Panc1 (cell line): ENCODE measurements at regions not wholly inside any gene's neighbourhood (a gene's known extent, or its start where the extent isn't known, plus 50 kb on each side); places are given as distances from the start of the nearest gene placed in this dataset.

Experiments used
- ATAC-seq: fragments of 200-7000 bp; cut with Tn5 transposase; 2 replicates; pipeline ENCODE4 v1.9.1; 2020; ENCODE audit warnings: mild to moderate bottlenecking, moderate library complexity
- BruUV-seq: library from RNA; stranded (reverse); fragments of 400-500 nt; replicated peaks from 2 replicates; lab custom pipeline; 2021; lab: Mats Ljungman, UMichigan
- CTCF ChIA-PET: fragments of 300-600 bp; sonication (Branson Sonifier 250); formaldehyde crosslinking; loops from one replicate; lab custom pipeline; 2022; ENCODE audit warnings: antibody characterized with exemption; lab: Charles Lee
- POLR2A ChIA-PET: fragments of 300-600 bp; sonication (Branson Sonifier 250); formaldehyde crosslinking; loops from one replicate; lab custom pipeline; 2022; ENCODE audit warnings: antibody characterized with exemption; lab: Charles Lee
- DNase-seq: peaks from one replicate; pipeline ENCODE4 v3.0.0-alpha.2; 2010; ENCODE audit warnings: low read depth, low spot score
- H3K27ac ChIP-seq: 2 replicates; pipeline ENCODE4 v1.5.1; 2011; ENCODE audit warnings: mild to moderate bottlenecking, low read length, inconsistent platforms
- H3K27me3 ChIP-seq: fragments of 200-500 bp; sonication (Bioruptor generic); 2 replicates; pipeline ENCODE4 v1.6.0; 2014; ENCODE audit warnings: low read length, inconsistent platforms; ENCODE audit not compliant: control insufficient read depth, insufficient read depth
- H3K36me3 ChIP-seq: fragments of 200-500 bp; sonication (Bioruptor generic); 2 replicates; pipeline ENCODE4 v1.5.1; 2014; ENCODE audit warnings: inconsistent platforms, mild to moderate bottlenecking, low read length, moderate library complexity; ENCODE audit not compliant: control insufficient read depth, insufficient read depth
- H3K4me1 ChIP-seq: 2 replicates; pipeline ENCODE4 v1.5.1; 2011; ENCODE audit warnings: inconsistent platforms, mild to moderate bottlenecking, low read length, moderate library complexity; ENCODE audit not compliant: control insufficient read depth, insufficient read depth
- H3K4me3 ChIP-seq, 2 experiments: 2 replicates each; pipeline ENCODE4 v1.5.1; 2011 to 2012; ENCODE audit warnings: low read depth in 2 of 2, low read length in 2 of 2, mild to moderate bottlenecking in 2 of 2, inconsistent platforms in 1 of 2, moderate library complexity in 1 of 2
- H3K9me3 ChIP-seq: fragments of 200-500 bp; sonication (Bioruptor generic); 2 replicates; pipeline ENCODE4 v1.5.1; 2014; ENCODE audit warnings: low read depth, mild to moderate bottlenecking, inconsistent platforms, low read length, moderate library complexity; ENCODE audit not compliant: control insufficient read depth, insufficient read depth
- POLR2AphosphoS5 ChIP-seq: IDR thresholded peaks from 2 replicates; pipeline ENCODE4 v1.6.1; 2012; ENCODE audit warnings: mild to moderate bottlenecking, low read depth, low read length, moderate library complexity
- SIN3A ChIP-seq: IDR thresholded peaks from 2 replicates; pipeline ENCODE4 v1.6.1; 2012; ENCODE audit warnings: low read depth, mild to moderate bottlenecking, low read length, moderate library complexity, borderline replicate concordance; ENCODE audit not compliant: insufficient read depth
- TCF7L2 ChIP-seq: IDR thresholded peaks from 2 replicates; pipeline ENCODE4 v1.6.1; 2011; ENCODE audit warnings: mild to moderate bottlenecking, low read depth, low read length, inconsistent platforms
- in situ Hi-C: cut with HindIII; loops from 2 replicates; pipeline ENCODE4 v1.10.0; 2016; ENCODE audit warnings: low sequenced_read_pairs, low pct_unique_long_range_greater_than_20kb
- intact Hi-C: fragments of 100-400 bp; cut with micrococcal nuclease; formaldehyde crosslinking; loops from one replicate; pipeline ENCODE4 v1.10.0; 2022; ENCODE audit not compliant: unreplicated experiment
- TF ChIP-seq, protein P1 (sequence below): fragments of 450-650 bp; IDR thresholded peaks from 2 replicates; pipeline ENCODE4 v1.5.1; 2017; ENCODE audit warnings: mild to moderate bottlenecking
- TF ChIP-seq, protein P2 (sequence below), 2 experiments: IDR thresholded peaks; 2 replicates each; pipeline ENCODE4 v1.6.1; 2011 to 2012; ENCODE audit warnings: low read depth in 2 of 2, control low read depth in 1 of 2, low read length in 1 of 2, mild to moderate bottlenecking in 1 of 2, moderate library complexity in 1 of 2; ENCODE audit not compliant: insufficient read depth in 1 of 2

DNA sequence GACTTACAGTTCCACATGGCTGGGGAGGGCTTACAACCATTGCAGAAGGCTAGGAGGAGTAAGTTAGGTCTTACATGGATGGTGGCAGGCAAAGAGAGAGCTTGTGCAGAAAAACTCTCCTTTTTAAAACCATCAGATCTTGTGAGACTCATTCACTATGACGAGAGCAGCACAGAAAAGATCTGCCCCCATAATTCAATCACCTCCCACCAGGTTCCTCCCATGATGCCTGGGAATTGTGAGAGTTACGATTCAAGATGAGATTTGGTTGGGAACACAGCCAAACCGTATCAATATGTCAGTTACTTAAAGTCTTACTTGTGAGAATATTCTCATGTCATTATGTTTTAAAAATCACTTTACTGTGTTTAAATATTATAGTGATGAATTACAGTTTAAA, 481.9 kb downstream of the ARL4A start:
- ATAC-seq (no peak), DNase-seq (no peak)
- no peak for TF ChIP-seq POLR2AphosphoS5
- TF ChIP-seq, protein P1, sequence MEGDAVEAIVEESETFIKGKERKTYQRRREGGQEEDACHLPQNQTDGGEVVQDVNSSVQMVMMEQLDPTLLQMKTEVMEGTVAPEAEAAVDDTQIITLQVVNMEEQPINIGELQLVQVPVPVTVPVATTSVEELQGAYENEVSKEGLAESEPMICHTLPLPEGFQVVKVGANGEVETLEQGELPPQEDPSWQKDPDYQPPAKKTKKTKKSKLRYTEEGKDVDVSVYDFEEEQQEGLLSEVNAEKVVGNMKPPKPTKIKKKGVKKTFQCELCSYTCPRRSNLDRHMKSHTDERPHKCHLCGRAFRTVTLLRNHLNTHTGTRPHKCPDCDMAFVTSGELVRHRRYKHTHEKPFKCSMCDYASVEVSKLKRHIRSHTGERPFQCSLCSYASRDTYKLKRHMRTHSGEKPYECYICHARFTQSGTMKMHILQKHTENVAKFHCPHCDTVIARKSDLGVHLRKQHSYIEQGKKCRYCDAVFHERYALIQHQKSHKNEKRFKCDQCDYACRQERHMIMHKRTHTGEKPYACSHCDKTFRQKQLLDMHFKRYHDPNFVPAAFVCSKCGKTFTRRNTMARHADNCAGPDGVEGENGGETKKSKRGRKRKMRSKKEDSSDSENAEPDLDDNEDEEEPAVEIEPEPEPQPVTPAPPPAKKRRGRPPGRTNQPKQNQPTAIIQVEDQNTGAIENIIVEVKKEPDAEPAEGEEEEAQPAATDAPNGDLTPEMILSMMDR: no peak
- TF ChIP-seq SIN3A: no peak
- TF ChIP-seq TCF7L2: no peak
- TF ChIP-seq, protein P2, sequence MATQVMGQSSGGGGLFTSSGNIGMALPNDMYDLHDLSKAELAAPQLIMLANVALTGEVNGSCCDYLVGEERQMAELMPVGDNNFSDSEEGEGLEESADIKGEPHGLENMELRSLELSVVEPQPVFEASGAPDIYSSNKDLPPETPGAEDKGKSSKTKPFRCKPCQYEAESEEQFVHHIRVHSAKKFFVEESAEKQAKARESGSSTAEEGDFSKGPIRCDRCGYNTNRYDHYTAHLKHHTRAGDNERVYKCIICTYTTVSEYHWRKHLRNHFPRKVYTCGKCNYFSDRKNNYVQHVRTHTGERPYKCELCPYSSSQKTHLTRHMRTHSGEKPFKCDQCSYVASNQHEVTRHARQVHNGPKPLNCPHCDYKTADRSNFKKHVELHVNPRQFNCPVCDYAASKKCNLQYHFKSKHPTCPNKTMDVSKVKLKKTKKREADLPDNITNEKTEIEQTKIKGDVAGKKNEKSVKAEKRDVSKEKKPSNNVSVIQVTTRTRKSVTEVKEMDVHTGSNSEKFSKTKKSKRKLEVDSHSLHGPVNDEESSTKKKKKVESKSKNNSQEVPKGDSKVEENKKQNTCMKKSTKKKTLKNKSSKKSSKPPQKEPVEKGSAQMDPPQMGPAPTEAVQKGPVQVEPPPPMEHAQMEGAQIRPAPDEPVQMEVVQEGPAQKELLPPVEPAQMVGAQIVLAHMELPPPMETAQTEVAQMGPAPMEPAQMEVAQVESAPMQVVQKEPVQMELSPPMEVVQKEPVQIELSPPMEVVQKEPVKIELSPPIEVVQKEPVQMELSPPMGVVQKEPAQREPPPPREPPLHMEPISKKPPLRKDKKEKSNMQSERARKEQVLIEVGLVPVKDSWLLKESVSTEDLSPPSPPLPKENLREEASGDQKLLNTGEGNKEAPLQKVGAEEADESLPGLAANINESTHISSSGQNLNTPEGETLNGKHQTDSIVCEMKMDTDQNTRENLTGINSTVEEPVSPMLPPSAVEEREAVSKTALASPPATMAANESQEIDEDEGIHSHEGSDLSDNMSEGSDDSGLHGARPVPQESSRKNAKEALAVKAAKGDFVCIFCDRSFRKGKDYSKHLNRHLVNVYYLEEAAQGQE (IDR thresholded peaks at IDR 0.05; ENCODE audit: insufficient read depth in 1 of 2, low read depth in 2 of 2, low read length in 1 of 2): no peak
- H3K4me1 ChIP-seq: no peaks in the 10 kb centered on the region
- intact Hi-C loops: no loop called here
- H3K27me3 ChIP-seq: no peaks in the 10 kb centered on the region
- POLR2A ChIA-PET: no interaction called here
- no peak overlapping the region for H3K27ac ChIP-seq
- in situ Hi-C loops: no loop called here
- H3K4me3 ChIP-seq: no peak overlapping the region
- no peaks in the 10 kb centered on the region for H3K36me3 ChIP-seq
- no peaks in the 10 kb centered on the region for H3K9me3 ChIP-seq
- no TSS peak for BruUV-seq
- CTCF ChIA-PET: no interaction called here

DNA sequence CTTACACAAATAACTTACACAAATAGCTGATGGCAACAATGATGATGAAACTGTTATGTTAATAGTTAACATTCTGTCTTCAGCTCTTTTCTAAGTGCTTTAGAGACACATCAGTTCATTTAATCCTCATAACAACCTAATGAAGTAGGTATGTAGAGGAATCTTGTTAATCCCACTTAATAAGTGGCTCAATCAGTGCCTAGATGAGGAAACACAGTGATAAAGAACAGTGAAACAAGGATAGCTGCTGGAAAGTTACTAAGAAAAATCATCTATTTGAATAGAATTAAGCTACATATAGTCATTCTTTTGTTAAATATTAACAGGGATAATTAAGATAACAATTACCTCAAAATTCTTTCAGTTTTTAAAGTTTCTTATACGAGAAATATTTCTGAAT, 487.6 kb downstream of the ARL4A start:
- H3K4me1 ChIP-seq: no peaks in the 10 kb centered on the region
- CTCF ChIA-PET: interaction anchor here (0.6 kb wide), 1 partner anchor 39 kb away, joined by 3 read pairs; no protein-coding TSS in a partner anchor
- no peaks in the 10 kb centered on the region for H3K36me3 ChIP-seq
- H3K27me3 ChIP-seq: no peaks in the 10 kb centered on the region
- intact Hi-C loops (no loop called here), in situ Hi-C loops (no loop called here)
- ATAC-seq (no peak), DNase-seq (no peak)
- no TSS peak for BruUV-seq
- POLR2A ChIA-PET: interaction anchor here (0.6 kb wide), 1 partner anchor 165 kb away, joined by 6 read pairs; no protein-coding TSS in a partner anchor
- TF ChIP-seq TCF7L2 (no peak), SIN3A (no peak), POLR2AphosphoS5 (no peak)
- TF ChIP-seq, protein P2 (IDR thresholded peaks at IDR 0.05; ENCODE audit: insufficient read depth in 1 of 2, low read depth in 2 of 2, low read length in 1 of 2): no peak
- H3K27ac ChIP-seq: no peak overlapping the region
- H3K4me3 ChIP-seq: no peak overlapping the region
- no peaks in the 10 kb centered on the region for H3K9me3 ChIP-seq
